GM18867 (cell line): ENCODE measurements at regions not wholly inside any gene's neighbourhood (a gene's known extent, or its start where the extent isn't known, plus 50 kb on each side); places are given as distances from the start of the nearest gene placed in this dataset.
"Not testable (repeated sequence)": the region's sequence is repeated elsewhere in the genome, so short reads cannot be mapped to it uniquely, and the experiment has no call there.

Experiments used
- ATAC-seq: cut with Tn5 transposase; IDR thresholded peaks from one replicate; pipeline ENCODE4 v1.9.1; 2021; ENCODE audit warnings: mild to moderate bottlenecking, moderate library complexity; ENCODE audit not compliant: unreplicated experiment

DNA sequence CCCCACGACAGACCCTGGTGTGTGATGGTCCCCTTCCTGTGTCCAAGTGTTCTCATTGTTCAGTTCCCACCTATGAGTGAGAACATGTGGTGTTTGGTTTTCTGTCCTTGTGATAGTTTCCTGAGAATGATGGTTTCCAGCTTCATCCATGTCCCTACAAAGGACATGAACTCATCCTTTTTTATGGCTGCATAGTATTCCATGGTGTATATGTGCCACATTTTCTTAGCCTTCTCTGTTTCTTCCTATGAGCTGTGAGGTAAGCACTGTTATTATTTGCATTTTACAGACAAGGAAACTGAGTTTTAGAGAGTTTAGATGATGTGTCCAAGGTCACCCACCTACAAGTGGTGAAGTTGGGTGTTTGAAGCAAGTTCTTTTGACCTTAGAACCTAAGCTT is 51.1 kb upstream of the BNC1 start:
- not testable (repeated sequence) for ATAC-seq

DNA sequence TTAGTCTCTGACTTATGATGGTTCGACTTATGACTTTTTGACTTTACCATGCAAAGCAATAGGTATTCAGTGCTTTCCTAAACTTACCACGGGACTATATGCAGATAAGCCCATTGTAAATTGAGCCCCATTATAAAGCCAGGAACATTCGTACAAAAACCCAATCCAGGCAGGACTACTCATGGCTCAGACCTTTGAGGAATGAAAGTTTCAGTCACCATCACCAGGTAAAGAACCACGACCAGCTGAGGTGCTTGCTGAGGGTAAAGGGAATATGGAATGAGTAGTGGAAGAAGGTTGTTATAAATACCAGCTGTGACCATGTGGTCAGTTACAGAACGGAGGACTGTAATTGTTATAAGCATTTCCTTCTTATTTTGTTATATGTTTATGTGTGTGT is 54.9 kb upstream of the BNC1 start:
- no peak for ATAC-seq

GRCh38 chr15:83340087-83340486 is 55.6 kb upstream of the BNC1 start:
- ATAC-seq, result no peak

DNA sequence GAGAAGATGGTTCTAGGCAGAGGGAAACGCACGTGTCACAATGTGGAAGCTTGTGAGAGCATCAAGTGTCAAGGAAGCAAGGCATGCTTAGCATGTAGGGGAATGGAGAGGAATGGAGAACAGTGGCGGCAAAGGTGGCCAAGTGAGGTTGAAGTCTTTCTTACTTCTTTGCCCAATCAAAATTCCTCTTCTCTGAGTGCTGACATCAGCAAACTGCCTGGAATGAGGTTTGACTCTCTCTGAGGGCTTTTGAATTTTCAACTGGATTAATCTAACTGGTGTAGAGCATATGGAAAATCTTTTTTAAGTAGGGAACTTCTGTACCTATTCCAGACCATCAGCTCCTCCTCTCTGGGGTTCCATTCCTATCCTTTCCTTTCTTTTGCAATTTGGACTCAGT is 61.9 kb upstream of the BNC1 start:
- no peak for ATAC-seq

DNA sequence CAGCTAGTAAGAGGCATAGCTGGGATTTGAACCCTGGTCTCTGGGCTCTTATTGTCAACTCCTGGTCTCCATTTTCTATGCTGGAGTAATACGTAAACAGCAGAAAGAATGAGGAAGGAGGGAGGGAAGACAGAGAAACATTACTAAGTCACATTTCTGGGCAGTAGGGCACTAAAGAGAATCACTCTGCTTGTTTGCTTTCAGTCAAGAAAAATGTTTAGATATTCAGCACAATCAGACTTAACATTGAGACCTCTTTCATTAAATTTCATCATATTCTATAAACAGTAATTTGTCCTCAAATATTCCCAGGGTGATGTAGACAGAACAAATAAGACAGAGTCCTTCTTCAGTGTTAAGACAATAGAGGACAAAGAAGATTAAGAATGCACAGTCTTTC is 67.7 kb upstream of the BNC1 start:
- no peak for ATAC-seq

- ATAC-seq, result no peak
Measured at GRCh38 chr15:83356501-83357399, 72.3 kb upstream of the BNC1 start.

DNA sequence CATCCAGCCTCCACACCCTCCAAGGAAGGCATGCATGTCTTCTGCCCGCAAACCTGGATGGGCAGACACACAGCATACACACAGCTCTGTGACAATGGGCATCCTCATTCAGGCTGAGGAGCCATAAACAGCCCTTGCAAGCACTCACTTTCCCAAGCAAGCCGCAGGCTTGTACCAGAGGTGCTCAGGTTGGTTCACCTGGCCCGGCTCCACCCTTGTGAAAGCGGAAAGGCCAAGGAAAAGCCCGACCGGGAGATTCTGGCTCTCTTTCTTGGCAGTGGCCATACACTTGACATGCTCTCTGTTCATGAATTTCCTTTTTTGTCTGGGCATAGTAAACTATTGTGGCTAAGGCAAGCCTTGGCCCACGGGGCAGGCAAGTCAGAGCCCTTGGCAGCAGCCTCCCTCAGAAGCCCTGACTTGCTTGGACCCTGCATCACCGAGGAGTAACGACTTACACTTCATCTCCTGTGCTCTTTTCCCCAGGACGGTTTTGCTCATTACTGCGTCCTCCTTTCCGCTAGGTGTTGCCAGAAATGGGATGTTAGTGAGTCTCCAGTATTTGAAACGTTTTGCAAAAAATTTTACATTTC is 74.6 kb upstream of the BNC1 start:
- no peak for ATAC-seq

DNA sequence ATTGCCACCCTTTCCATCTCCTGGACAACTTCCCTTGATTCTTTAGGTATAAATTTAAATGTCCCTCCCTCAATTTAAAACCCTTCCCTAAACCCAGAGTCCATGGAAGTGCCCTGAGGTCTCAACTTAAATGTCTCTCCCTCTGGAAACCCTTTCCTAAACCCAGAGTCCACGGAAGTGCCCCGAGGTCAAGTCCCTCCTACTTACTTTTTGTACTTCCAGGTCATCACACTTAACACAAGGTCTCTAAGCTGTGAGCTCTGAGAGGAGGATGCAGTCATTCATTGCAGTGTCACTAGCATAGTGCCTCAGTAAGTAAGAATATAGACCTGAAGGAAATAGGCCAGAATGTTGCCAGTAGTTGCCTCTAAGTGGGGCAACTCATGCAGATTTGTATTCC is 78.2 kb upstream of the BNC1 start:
- ATAC-seq, result no peak

DNA sequence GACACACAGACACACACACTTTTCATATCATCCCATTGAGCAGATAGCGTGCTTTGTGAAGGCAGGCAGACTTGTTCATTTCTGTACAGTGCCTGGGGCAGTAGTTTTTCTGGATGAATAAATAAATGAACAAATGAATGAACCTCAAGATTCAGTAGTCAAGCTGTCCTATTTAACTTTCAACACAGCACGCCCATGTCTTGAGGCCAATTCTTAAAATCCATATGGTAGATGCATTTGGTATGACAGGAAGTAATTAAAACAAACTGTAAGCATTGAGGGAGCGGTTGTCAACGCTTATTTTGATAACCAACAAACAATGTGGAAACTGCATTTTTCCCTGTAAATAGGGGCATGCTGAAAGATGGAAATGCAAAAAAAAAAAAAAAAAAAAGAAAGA is 80.0 kb upstream of the BNC1 start:
- ATAC-seq, result no peak

DNA sequence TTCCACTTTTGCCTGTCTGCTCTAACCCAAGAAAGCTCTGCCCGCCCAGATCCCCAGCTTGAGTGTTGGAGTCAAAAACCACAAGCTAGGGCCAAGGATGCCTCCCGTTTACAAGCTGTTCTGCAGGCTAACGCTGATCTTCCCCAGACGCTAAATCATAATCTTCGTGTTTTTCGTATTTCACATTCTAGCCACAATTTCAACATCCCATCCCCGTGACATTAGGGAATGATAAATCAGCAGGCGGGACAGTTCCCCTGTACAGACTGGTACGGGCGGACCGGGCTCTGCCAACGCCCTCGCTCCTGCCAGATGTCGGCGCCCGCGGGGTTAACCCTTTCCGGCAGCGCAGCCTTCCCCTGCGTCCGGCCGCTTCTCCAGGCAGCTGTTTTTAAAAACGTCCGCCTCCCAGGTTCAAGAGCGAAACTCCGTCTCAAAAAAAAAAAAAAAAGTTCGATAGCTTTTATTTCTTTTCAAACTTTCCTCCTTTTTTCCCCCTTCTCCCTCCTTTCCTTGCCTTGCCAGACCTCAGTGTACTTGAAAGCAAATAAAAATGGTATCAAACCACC is 81.0 kb upstream of the BNC1 start:
- no peak for ATAC-seq

DNA sequence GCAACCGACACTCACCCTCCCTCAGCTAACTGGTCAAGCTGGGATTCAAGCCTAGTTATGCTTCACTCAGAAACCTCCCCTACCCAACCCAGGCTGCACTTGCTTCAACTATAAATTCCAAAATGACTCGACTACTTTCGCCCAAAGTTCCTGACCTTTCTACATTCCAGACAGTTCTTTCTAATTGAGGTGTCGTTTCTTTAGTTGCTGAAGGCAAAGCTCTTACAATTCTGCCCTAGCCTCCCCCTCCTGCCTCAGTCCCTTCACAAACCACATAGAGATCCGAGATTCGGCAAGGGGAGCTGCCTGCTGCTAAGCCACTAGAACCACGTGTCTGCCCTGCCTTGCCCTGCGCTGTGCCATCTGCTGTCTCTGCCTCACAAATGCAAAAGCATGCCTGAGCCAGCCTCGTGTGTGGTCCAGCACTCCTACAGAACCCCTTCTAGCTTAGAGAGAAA is 74.7 kb upstream of the SH3GL3 start:
- ATAC-seq, result no peak

DNA sequence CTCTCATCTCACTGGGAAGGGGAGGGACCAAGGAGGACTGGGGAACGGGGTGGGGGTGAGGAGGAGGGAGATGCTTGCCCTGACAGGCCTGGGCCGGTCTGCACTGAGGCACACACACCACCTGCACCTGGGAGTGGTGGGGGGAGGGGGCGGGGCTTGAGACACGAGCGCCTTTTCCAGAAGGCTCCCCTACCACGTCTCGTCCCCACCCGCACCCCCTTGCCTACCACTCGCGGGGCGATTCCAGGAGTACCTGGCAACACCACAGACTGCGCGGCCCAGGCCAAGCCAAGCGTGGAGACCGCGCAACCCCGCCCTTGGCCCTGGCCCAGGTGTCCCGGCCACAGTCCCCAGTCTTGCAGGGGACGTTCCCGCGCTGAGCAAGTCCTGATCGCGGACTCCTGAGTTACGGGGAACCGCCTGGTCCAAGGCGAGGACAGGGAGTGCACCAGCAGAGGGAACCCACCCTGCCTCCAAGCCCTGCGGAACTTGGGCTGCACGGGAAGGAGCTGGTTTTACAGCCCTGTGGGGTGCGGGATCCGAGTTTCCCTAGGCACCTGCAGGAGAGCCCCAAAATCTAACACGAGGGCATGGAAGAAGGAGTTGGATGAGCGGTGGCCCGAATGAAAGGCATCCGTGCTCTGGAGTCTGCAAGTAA is 68.1 kb upstream of the SH3GL3 start:
- ATAC-seq, result no peak

DNA sequence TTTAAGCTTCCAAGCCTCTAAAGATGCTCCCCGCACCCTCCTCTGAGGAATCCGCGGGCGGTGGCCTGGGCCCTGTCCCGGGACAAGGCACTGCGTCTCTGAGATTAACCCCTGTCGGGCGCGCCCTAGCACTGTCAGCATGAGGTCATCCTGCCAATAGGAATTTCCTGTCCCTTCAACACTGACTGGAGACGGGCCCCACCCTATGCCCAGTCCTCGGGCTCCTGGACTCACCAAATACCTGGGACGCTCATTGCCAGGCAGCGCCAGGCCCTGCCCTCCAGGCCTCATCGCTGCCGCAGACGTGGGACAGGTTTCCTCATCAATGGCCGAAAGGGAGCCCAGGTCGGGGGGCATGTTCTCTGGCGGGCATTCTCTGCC is 67.6 kb upstream of the SH3GL3 start:
- no peak for ATAC-seq

DNA sequence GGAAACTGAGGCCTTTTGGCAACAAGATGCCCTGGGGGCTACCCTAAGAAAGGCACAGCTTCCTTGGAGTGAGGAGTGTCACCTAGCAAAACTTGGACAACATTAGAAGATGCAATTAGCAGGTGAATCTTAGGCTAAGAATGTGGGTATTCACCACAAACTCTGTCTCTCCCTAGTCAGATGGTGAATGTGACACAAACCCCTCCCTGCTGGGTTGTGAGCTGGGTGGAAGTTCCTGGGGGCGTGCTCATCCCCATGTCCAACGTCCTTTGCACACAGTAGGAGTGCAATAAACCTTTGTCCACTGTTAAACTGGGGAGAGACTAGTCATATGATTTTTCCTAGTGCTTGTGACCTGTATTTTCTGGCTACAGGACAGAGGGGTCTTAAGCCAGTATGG is 67.1 kb upstream of the SH3GL3 start:
- no peak for ATAC-seq

DNA sequence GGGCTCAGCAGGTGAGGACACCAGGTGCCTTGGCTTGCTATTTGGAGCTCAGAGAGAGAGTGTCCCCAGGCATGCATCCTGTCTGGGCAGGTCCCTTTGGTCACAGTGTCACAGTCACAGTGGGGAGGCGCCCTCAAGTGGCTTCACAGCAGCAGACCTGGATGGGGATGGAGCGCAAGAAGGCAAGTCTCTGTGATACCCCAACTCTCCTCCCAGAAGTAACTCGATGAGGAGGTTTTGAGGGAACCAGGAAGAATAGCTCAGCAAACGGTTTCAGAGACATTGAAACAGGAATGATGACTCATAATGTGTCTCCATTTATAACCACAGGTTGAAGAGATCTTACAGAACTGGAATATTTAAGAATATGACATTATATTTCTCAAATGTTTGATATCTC is 66.5 kb upstream of the SH3GL3 start:
- peak; percentile 81 for ATAC-seq

GRCh38 chr15:83383608-83384139 is 63.5 kb upstream of the SH3GL3 start:
- ATAC-seq, result not testable (repeated sequence)

GRCh38 chr15:83396101-83396500 is 51.0 kb upstream of the SH3GL3 start:
- no peak for ATAC-seq
